ENCODE measurements at regions not wholly inside any gene's neighbourhood (a gene's known extent, or its start where the extent isn't known, plus 50 kb on each side); places are given as distances from the start of the nearest gene placed in this dataset.

- H3K27me3 Mint-ChIP-seq (ENCODE audit: unreplicated experiment) = no peaks in the 10 kb centered on the region
- no peaks in the 10 kb centered on the region for H3K36me3 Mint-ChIP-seq (ENCODE audit: low read depth, unreplicated experiment)
- TF ChIP-seq CTCF (IDR thresholded peaks at IDR 0.05; ENCODE audit: unreplicated experiment) = no peak
- H3K27ac Mint-ChIP-seq (ENCODE audit: unreplicated experiment) = no peak overlapping the region
- DNase-seq (ENCODE audit: low spot score) = no peak
- H3K4me3 Mint-ChIP-seq (ENCODE audit: unreplicated experiment) = no peak overlapping the region
- no peaks in the 10 kb centered on the region for H3K9me3 Mint-ChIP-seq (ENCODE audit: unreplicated experiment)
- no peaks in the 10 kb centered on the region for H3K4me1 Mint-ChIP-seq (ENCODE audit: unreplicated experiment)
Observed at GRCh38 chr14:86799244-86799647, 1193.7 kb downstream of the GALC start.

GRCh38 chr14:86798330-86798729, 1194.7 kb downstream of the GALC start:
- H3K4me1 Mint-ChIP-seq (ENCODE audit: unreplicated experiment) = no peaks in the 10 kb centered on the region
- no peaks in the 10 kb centered on the region for H3K27me3 Mint-ChIP-seq (ENCODE audit: unreplicated experiment)
- no peak overlapping the region for H3K27ac Mint-ChIP-seq (ENCODE audit: unreplicated experiment)
- H3K36me3 Mint-ChIP-seq (ENCODE audit: low read depth, unreplicated experiment) = no peaks in the 10 kb centered on the region
- H3K4me3 Mint-ChIP-seq (ENCODE audit: unreplicated experiment) = no peak overlapping the region
- no peaks in the 10 kb centered on the region for H3K9me3 Mint-ChIP-seq (ENCODE audit: unreplicated experiment)
- no peak for TF ChIP-seq CTCF (IDR thresholded peaks at IDR 0.05; ENCODE audit: unreplicated experiment)
- no peak for DNase-seq (ENCODE audit: low spot score)

GRCh38 chr14:86797075-86797351, 1196.0 kb downstream of the GALC start:
- no peak overlapping the region for H3K27ac Mint-ChIP-seq (ENCODE audit: unreplicated experiment)
- no peaks in the 10 kb centered on the region for H3K4me1 Mint-ChIP-seq (ENCODE audit: unreplicated experiment)
- no peaks in the 10 kb centered on the region for H3K27me3 Mint-ChIP-seq (ENCODE audit: unreplicated experiment)
- no peaks in the 10 kb centered on the region for H3K9me3 Mint-ChIP-seq (ENCODE audit: unreplicated experiment)
- DNase-seq (ENCODE audit: low spot score) = no peak
- no peak for TF ChIP-seq CTCF (IDR thresholded peaks at IDR 0.05; ENCODE audit: unreplicated experiment)
- no peak overlapping the region for H3K4me3 Mint-ChIP-seq (ENCODE audit: unreplicated experiment)
- no peaks in the 10 kb centered on the region for H3K36me3 Mint-ChIP-seq (ENCODE audit: low read depth, unreplicated experiment)

GRCh38 chr14:86796221-86797074, 1196.5 kb downstream of the GALC start:
- no peak for TF ChIP-seq CTCF (IDR thresholded peaks at IDR 0.05; ENCODE audit: unreplicated experiment)
- H3K4me3 Mint-ChIP-seq (ENCODE audit: unreplicated experiment) = no peak overlapping the region
- H3K9me3 Mint-ChIP-seq (ENCODE audit: unreplicated experiment) = no peaks in the 10 kb centered on the region
- DNase-seq (ENCODE audit: low spot score) = no peak
- H3K27ac Mint-ChIP-seq (ENCODE audit: unreplicated experiment) = no peak overlapping the region
- H3K27me3 Mint-ChIP-seq (ENCODE audit: unreplicated experiment) = no peaks in the 10 kb centered on the region
- H3K4me1 Mint-ChIP-seq (ENCODE audit: unreplicated experiment) = no peaks in the 10 kb centered on the region
- H3K36me3 Mint-ChIP-seq (ENCODE audit: low read depth, unreplicated experiment) = no peaks in the 10 kb centered on the region

GRCh38 chr14:86794689-86795088, 1198.3 kb downstream of the GALC start:
- no peak for TF ChIP-seq CTCF (IDR thresholded peaks at IDR 0.05; ENCODE audit: unreplicated experiment)
- H3K27me3 Mint-ChIP-seq (ENCODE audit: unreplicated experiment) = no peaks in the 10 kb centered on the region
- H3K36me3 Mint-ChIP-seq (ENCODE audit: low read depth, unreplicated experiment) = no peaks in the 10 kb centered on the region
- H3K4me3 Mint-ChIP-seq (ENCODE audit: unreplicated experiment) = no peak overlapping the region
- H3K9me3 Mint-ChIP-seq (ENCODE audit: unreplicated experiment) = no peaks in the 10 kb centered on the region
- H3K4me1 Mint-ChIP-seq (ENCODE audit: unreplicated experiment) = no peaks in the 10 kb centered on the region
- no peak for DNase-seq (ENCODE audit: low spot score)
- H3K27ac Mint-ChIP-seq (ENCODE audit: unreplicated experiment) = no peak overlapping the region
